ENCODE measurements at regions not wholly inside any gene's neighbourhood (a gene's known extent, or its start where the extent isn't known, plus 50 kb on each side); places are given as distances from the start of the nearest gene placed in this dataset.

DNA sequence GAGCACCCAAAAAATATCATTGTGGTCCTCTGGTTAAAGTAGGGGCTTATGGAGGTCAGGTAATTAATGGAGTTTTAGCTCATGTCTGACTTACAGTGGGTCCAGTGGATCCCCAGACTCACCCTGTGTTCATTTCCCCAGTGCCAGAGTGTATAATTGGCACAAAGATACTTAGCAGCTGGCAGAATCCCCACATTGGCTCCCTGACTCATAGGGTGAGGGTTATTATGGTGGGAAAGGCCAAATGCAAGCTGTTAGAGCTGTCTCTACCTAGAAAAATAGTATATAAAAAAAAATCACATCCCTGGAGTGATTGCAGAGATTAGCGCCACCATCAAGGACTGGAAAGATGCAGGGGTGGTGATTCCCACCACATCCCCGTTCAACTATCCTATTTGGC, 1067.6 kb upstream of the ACVR2A start:
- TF ChIP-seq, protein P1, sequence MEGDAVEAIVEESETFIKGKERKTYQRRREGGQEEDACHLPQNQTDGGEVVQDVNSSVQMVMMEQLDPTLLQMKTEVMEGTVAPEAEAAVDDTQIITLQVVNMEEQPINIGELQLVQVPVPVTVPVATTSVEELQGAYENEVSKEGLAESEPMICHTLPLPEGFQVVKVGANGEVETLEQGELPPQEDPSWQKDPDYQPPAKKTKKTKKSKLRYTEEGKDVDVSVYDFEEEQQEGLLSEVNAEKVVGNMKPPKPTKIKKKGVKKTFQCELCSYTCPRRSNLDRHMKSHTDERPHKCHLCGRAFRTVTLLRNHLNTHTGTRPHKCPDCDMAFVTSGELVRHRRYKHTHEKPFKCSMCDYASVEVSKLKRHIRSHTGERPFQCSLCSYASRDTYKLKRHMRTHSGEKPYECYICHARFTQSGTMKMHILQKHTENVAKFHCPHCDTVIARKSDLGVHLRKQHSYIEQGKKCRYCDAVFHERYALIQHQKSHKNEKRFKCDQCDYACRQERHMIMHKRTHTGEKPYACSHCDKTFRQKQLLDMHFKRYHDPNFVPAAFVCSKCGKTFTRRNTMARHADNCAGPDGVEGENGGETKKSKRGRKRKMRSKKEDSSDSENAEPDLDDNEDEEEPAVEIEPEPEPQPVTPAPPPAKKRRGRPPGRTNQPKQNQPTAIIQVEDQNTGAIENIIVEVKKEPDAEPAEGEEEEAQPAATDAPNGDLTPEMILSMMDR (conservative IDR thresholded peaks at IDR 0.05; ENCODE audit: low read depth, low read length) = no peak
- TF ChIP-seq EZH2 (IDR thresholded peaks at IDR 0.05; ENCODE audit: low read length, unreplicated experiment) = no peak
- no peak for TF ChIP-seq EZH2phosphoT487 (IDR thresholded peaks at IDR 0.05; ENCODE audit: borderline replicate concordance, low read length)

Data from PC-3 (cell line).